Esophagus muscularis mucosa (tissue), 4 donors: ENCODE measurements at regions not wholly inside any gene's neighbourhood (a gene's known extent, or its start where the extent isn't known, plus 50 kb on each side); places are given as distances from the start of the nearest gene placed in this dataset.

Source experiments
- DNase-seq: peaks from one replicate; pipeline ENCODE4 v3.0.0-alpha.2; 2017; ENCODE audit errors: extremely low spot score
- H3K27ac ChIP-seq, 4 donors: fragments of 200-600 bp; sonication (generic); replicated peaks in 1 of 4; 1 replicate in 3 of 4; 2 replicates in 1 of 4; pipeline ENCODE4 v1.5.1; 2016 to 2019; ENCODE audit warnings: mild to moderate bottlenecking in 1 of 4
- H3K27me3 ChIP-seq, 4 donors: fragments of 200-600 bp; sonication (generic); one replicate each; pipeline versions ENCODE4 v1.5.1 to v1.6.0; 2016 to 2019
- H3K36me3 ChIP-seq, 4 donors: fragments of 200-600 bp; sonication (generic); one replicate each; pipeline ENCODE4 v1.5.1; 2016 to 2019
- H3K4me1 ChIP-seq, 4 donors: fragments of 200-600 bp; sonication (generic); one replicate each; pipeline ENCODE4 v1.5.1; 2016 to 2019
- H3K4me3 ChIP-seq, 4 donors: fragments of 200-600 bp; sonication (generic); 1 replicate in 2 of 4; 2 replicates in 2 of 4; pipeline ENCODE4 v1.5.1; 2016 to 2019; ENCODE audit warnings: mild to moderate bottlenecking in 4 of 4, moderate library complexity in 1 of 4
- H3K9me3 ChIP-seq, 4 donors: fragments of 200-600 bp; sonication (generic); 1 replicate in 3 of 4; 2 replicates in 1 of 4; pipeline ENCODE4 v1.5.1; 2016 to 2019
- CTCF ChIP-seq, 3 experiments: fragments of 200-600 bp in 2 of 3; fragments of 450-650 bp in 1 of 3; sonication (generic) in 2 of 3; IDR thresholded peaks; one replicate each; pipeline ENCODE4 v1.5.1; 2017 to 2019; ENCODE audit warnings: antibody characterized with exemption in 3 of 3, mild to moderate bottlenecking in 2 of 3, moderate library complexity in 1 of 3
- EP300 ChIP-seq: sonication (generic); formaldehyde crosslinking; IDR thresholded peaks from one replicate; pipeline ENCODE4 v1.6.1; 2017; ENCODE audit warnings: antibody characterized with exemption
- POLR2A ChIP-seq: fragments of 450-650 bp; IDR thresholded peaks from one replicate; pipeline ENCODE4 v1.6.1; 2017; ENCODE audit warnings: antibody characterized with exemption, moderate library complexity, mild to moderate bottlenecking, low read depth
- POLR2AphosphoS5 ChIP-seq, 2 donors: sonication (generic); formaldehyde crosslinking; IDR thresholded peaks; one replicate each; pipeline ENCODE4 v1.6.1; 2017; ENCODE audit warnings: antibody characterized with exemption in 2 of 2
- WGBS: methylation state at CpG from one replicate; pipeline ENCODE4 v1.1.5; 2018; 5-methylcytosine and 5-hydroxymethylcytosine counted together
- intact Hi-C: fragments of 100-400 bp; cut with DNase I; formaldehyde crosslinking; loops from one replicate; pipeline ENCODE4 v1.15.1; 2023

- WGBS: 85% methylated on average over 7 of the region's 12 CpGs
- no peaks in the 10 kb centered on the region for H3K36me3 ChIP-seq
- H3K4me1 ChIP-seq: no peaks in the 10 kb centered on the region
- H3K27ac ChIP-seq: no peak overlapping the region
- intact Hi-C loops: no loop called here
- H3K27me3 ChIP-seq: peaks cover 0 to 22% (median 1%) of the 10 kb centered on the region in 4 donors
- H3K9me3 ChIP-seq: no peaks in the 10 kb centered on the region
- TF ChIP-seq EP300: no peak
- no peak for TF ChIP-seq CTCF (IDR thresholded peaks at IDR 0.05)
- no peak for TF ChIP-seq POLR2AphosphoS5 (IDR thresholded peaks at IDR 0.05)
- no peak for TF ChIP-seq POLR2A
- H3K4me3 ChIP-seq: no peak overlapping the region
- DNase-seq: no peak
Observed at GRCh38 chr2:11022591-11023273, 111.0 kb downstream of the KCNF1 start.

GRCh38 chr2:11023326-11024258 lies 111.9 kb downstream of the KCNF1 start:
- peaks cover 0 to 14% (median 0%) of the 10 kb centered on the region in 4 donors for H3K27me3 ChIP-seq
- H3K4me3 ChIP-seq: no peak overlapping the region
- DNase-seq: no peak
- H3K36me3 ChIP-seq: no peaks in the 10 kb centered on the region
- no peaks in the 10 kb centered on the region for H3K9me3 ChIP-seq
- TF ChIP-seq POLR2A: no peak
- WGBS: 89% methylated on average over 29 of the region's 29 CpGs
- H3K27ac ChIP-seq: no peak overlapping the region
- no peaks in the 10 kb centered on the region for H3K4me1 ChIP-seq
- intact Hi-C loops: no loop called here

GRCh38 chr2:11024259-11024645 lies 112.5 kb downstream of the KCNF1 start:
- TF ChIP-seq POLR2A (no peak), CTCF (IDR thresholded peaks at IDR 0.05) (no peak)
- Histone ChIP-seq H3K4me1 (no peaks in the 10 kb centered on the region), H3K36me3 (no peaks in the 10 kb centered on the region), H3K27ac (no peak overlapping the region), H3K27me3 (peaks cover 0 to 8% (median 0%) of the 10 kb centered on the region in 4 donors), H3K9me3 (no peaks in the 10 kb centered on the region), H3K4me3 (no peak overlapping the region)
- intact Hi-C loops: no loop called here
- no peak for DNase-seq
- WGBS: 28% methylated on average over 14 of the region's 14 CpGs

GRCh38 chr2:11024687-11025086 lies 113.0 kb downstream of the KCNF1 start:
- DNase-seq: no peak
- no peak overlapping the region for H3K4me3 ChIP-seq
- peaks cover 0 to 6% (median 0%) of the 10 kb centered on the region in 4 donors for H3K27me3 ChIP-seq
- no peaks in the 10 kb centered on the region for H3K4me1 ChIP-seq
- intact Hi-C loops: no loop called here
- 71% methylated on average over 7 of the region's 7 CpGs for WGBS
- no peaks in the 10 kb centered on the region for H3K36me3 ChIP-seq
- no peak overlapping the region for H3K27ac ChIP-seq
- no peaks in the 10 kb centered on the region for H3K9me3 ChIP-seq
- TF ChIP-seq POLR2AphosphoS5 (IDR thresholded peaks at IDR 0.05): no peak
- no peak for TF ChIP-seq EP300
- TF ChIP-seq POLR2A: no peak
- no peak for TF ChIP-seq CTCF (IDR thresholded peaks at IDR 0.05)

GRCh38 chr2:11026286-11026921 lies 114.7 kb downstream of the KCNF1 start:
- H3K9me3 ChIP-seq: no peaks in the 10 kb centered on the region
- no peak for TF ChIP-seq POLR2AphosphoS5 (IDR thresholded peaks at IDR 0.05)
- no peak for TF ChIP-seq EP300
- no peak for TF ChIP-seq POLR2A
- no peak for TF ChIP-seq CTCF (IDR thresholded peaks at IDR 0.05)
- 93% methylated on average over 15 of the region's 15 CpGs for WGBS
- no peaks in the 10 kb centered on the region for H3K36me3 ChIP-seq
- no peaks in the 10 kb centered on the region for H3K27me3 ChIP-seq
- DNase-seq: no peak
- no peak overlapping the region for H3K27ac ChIP-seq
- H3K4me3 ChIP-seq: no peak overlapping the region
- no peaks in the 10 kb centered on the region for H3K4me1 ChIP-seq
- intact Hi-C loops: no loop called here
